SK-N-SH (cell line): ENCODE measurements at regions not wholly inside any gene's neighbourhood (a gene's known extent, or its start where the extent isn't known, plus 50 kb on each side); places are given as distances from the start of the nearest gene placed in this dataset.

ENCODE experiments used
- CTCF ChIA-PET: fragments of 300-600, 350-600 bp; formaldehyde crosslinking; extraction: SDS; loops from one replicate; lab custom pipeline; 2021; lab: Yijun Ruan, JAX
- POLR2A ChIA-PET: fragments of 350-600 bp; sonication (Branson Sonifier 250); formaldehyde crosslinking; extraction: SDS; loops from one replicate; lab custom pipeline; 2020; ENCODE audit warnings: antibody characterized with exemption, inconsistent platforms; lab: Yijun Ruan, JAX
- DNase-seq: peaks from one replicate; pipeline ENCODE4 v3.0.0; 2012
- H2AFZ ChIP-seq: fragments of 200-600 bp; sonication (generic); 2 replicates; pipeline ENCODE4 v1.8.1; 2016; ENCODE audit warnings: antibody characterized with exemption, mild to moderate bottlenecking, low read depth
- H3F3A ChIP-seq: fragments of 200-600 bp; sonication (generic); replicated peaks from 2 replicates; pipeline ENCODE3; 2016; ENCODE audit warnings: antibody characterized with exemption, mild to moderate bottlenecking; ENCODE audit not compliant: insufficient read depth
- H3K27ac ChIP-seq, 2 experiments: fragments of 200-500 bp in 1 of 2; fragments of 200-600 bp in 1 of 2; sonication (Bioruptor generic) in 1 of 2; sonication (generic), shearing (Covaris generic) in 1 of 2; 2 replicates each; pipeline versions ENCODE4 v1.5.1 to v1.6.1; 2014 to 2016; ENCODE audit warnings: low read depth in 2 of 2, inconsistent platforms in 1 of 2, low read length in 1 of 2, mild to moderate bottlenecking in 1 of 2, mixed read lengths in 1 of 2
- H3K27me3 ChIP-seq: fragments of 200-600 bp; sonication (generic), shearing (Covaris generic); 2 replicates; pipeline ENCODE4 v1.6.1; 2016; ENCODE audit warnings: mixed run types; ENCODE audit not compliant: insufficient read depth
- H3K36me3 ChIP-seq, 2 experiments: fragments of 200-500 bp in 1 of 2; fragments of 200-600 bp in 1 of 2; sonication (Bioruptor generic) in 1 of 2; sonication (generic) in 1 of 2; replicated peaks in 1 of 2; 2 replicates each; pipeline versions ENCODE3 to v1.5.1; 2014 to 2016; ENCODE audit warnings: low read length in 1 of 2, mild to moderate bottlenecking in 1 of 2; ENCODE audit not compliant: insufficient read depth in 2 of 2, control insufficient read depth in 1 of 2
- H3K4me1 ChIP-seq, 2 experiments: fragments of 200-500 bp in 1 of 2; fragments of 200-600 bp in 1 of 2; sonication (Bioruptor generic) in 1 of 2; sonication (generic), shearing (Covaris generic) in 1 of 2; 2 replicates each; pipeline versions ENCODE4 v1.5.1 to v1.6.1; 2014 to 2016; ENCODE audit warnings: low read depth in 1 of 2, low read length in 1 of 2, mixed run types in 1 of 2; ENCODE audit not compliant: insufficient read depth in 2 of 2, control insufficient read depth in 1 of 2
- H3K4me2 ChIP-seq: fragments of 200-600 bp; sonication (generic), shearing (Covaris generic); 2 replicates; pipeline ENCODE4 v1.6.1; 2017; ENCODE audit warnings: mixed run types
- H3K4me3 ChIP-seq, 2 experiments: fragments of 200-500 bp in 1 of 2; fragments of 200-600 bp in 1 of 2; sonication (Bioruptor generic) in 1 of 2; sonication (generic), shearing (Covaris generic) in 1 of 2; 2 replicates each; pipeline versions ENCODE4 v1.5.1 to v1.8.1; 2014 to 2016; ENCODE audit warnings: low read depth in 2 of 2, inconsistent platforms in 1 of 2, low read length in 1 of 2, mild to moderate bottlenecking in 1 of 2, mixed read lengths in 1 of 2, moderate library complexity in 1 of 2
- H3K79me2 ChIP-seq: fragments of 200-600 bp; sonication (generic); 2 replicates; pipeline ENCODE4 v1.8.1; 2017; ENCODE audit warnings: mild to moderate bottlenecking; ENCODE audit not compliant: insufficient read depth
- H3K9ac ChIP-seq: fragments of 200-600 bp; sonication (generic); 2 replicates; pipeline ENCODE4 v1.6.1; 2017; ENCODE audit warnings: mixed run types
- H3K9me2 ChIP-seq: fragments of 200-600 bp; sonication (generic); 2 replicates; pipeline ENCODE4 v1.6.1; 2017; ENCODE audit warnings: mixed run types
- H3K9me3 ChIP-seq: fragments of 200-600 bp; sonication (generic); 2 replicates; pipeline ENCODE4 v1.6.1; 2017; ENCODE audit warnings: mixed run types, mild to moderate bottlenecking, moderate library complexity
- H4K20me1 ChIP-seq: fragments of 200-600 bp; sonication (generic); 2 replicates; pipeline ENCODE4 v1.6.1; 2017; ENCODE audit warnings: mild to moderate bottlenecking, mixed run types; ENCODE audit not compliant: insufficient read depth
- CHD2 ChIP-seq: fragments of 150-350 bp; IDR thresholded peaks from 2 replicates; pipeline ENCODE4 v1.6.1; 2018; ENCODE audit warnings: low read length; ENCODE audit not compliant: partially characterized antibody
- ELF1 ChIP-seq: IDR thresholded peaks from 2 replicates; pipeline ENCODE4 v1.4.0; 2012
- EZH2phosphoT487 ChIP-seq: fragments of 200-600 bp; sonication (generic); IDR thresholded peaks from 2 replicates; pipeline ENCODE4 v1.6.1; 2017; ENCODE audit warnings: low read depth, mixed run types, mild to moderate bottlenecking, antibody characterized with exemption, moderate library complexity, borderline replicate concordance
- FOSL2 ChIP-seq: IDR thresholded peaks from 2 replicates; pipeline ENCODE4 v1.4.0; 2012; ENCODE audit warnings: low read depth, mild to moderate bottlenecking, moderate library complexity, borderline replicate concordance
- GATA2 ChIP-seq: sonication (generic); formaldehyde crosslinking; IDR thresholded peaks from 2 replicates; pipeline ENCODE4 v1.5.0; 2020; ENCODE audit warnings: mild to moderate bottlenecking, missing genetic modification reagents
- JUND ChIP-seq: IDR thresholded peaks from 2 replicates; pipeline ENCODE4 v1.4.0; 2012
- MAX ChIP-seq: IDR thresholded peaks from 2 replicates; pipeline ENCODE4 v1.4.0; 2012; ENCODE audit warnings: low read depth
- MXI1 ChIP-seq: IDR thresholded peaks from 2 replicates; pipeline ENCODE4 v1.6.1; 2012; ENCODE audit warnings: mild to moderate bottlenecking, low read depth, low read length, improper control_type of control experiment
- NFIC ChIP-seq: IDR thresholded peaks from 2 replicates; pipeline ENCODE4 v1.4.0; 2012; ENCODE audit warnings: borderline replicate concordance
- PBX3 ChIP-seq: IDR thresholded peaks from 2 replicates; pipeline ENCODE4; 2012
- POLR2AphosphoS5 ChIP-seq: IDR thresholded peaks from 2 replicates; pipeline ENCODE4 v1.6.1; 2012; ENCODE audit warnings: low read depth, low read length
- REST ChIP-seq: IDR thresholded peaks from 2 replicates; pipeline ENCODE4 v1.6.1; 2012; ENCODE audit warnings: mild to moderate bottlenecking, low read depth, low read length, moderate library complexity
- RFX5 ChIP-seq: IDR thresholded peaks from 2 replicates; pipeline ENCODE4 v1.6.1; 2012; ENCODE audit warnings: mild to moderate bottlenecking, improper control_type of control experiment, low read length
- SIN3A ChIP-seq: IDR thresholded peaks from 2 replicates; pipeline ENCODE4 v1.6.1; 2012; ENCODE audit warnings: low read depth, mild to moderate bottlenecking, low read length, moderate library complexity, borderline replicate concordance
- SMC3 ChIP-seq: IDR thresholded peaks from 2 replicates; pipeline ENCODE4 v1.6.1; 2012; ENCODE audit warnings: low read depth, low read length, improper control_type of control experiment
- TAF1 ChIP-seq: IDR thresholded peaks from 2 replicates; pipeline ENCODE4 v1.6.1; 2012; ENCODE audit warnings: low read depth, mild to moderate bottlenecking, low read length, moderate library complexity, borderline replicate concordance
- TEAD4 ChIP-seq: IDR thresholded peaks from 2 replicates; pipeline ENCODE4 v1.4.0; 2012; ENCODE audit warnings: mild to moderate bottlenecking, borderline replicate concordance; ENCODE audit not compliant: insufficient read depth
- YY1 ChIP-seq: IDR thresholded peaks from 2 replicates; pipeline ENCODE4 v1.4.0; 2012; ENCODE audit warnings: low read depth, mild to moderate bottlenecking
- ZBTB33 ChIP-seq: IDR thresholded peaks from 2 replicates; pipeline ENCODE4 v1.4.0; 2012; ENCODE audit warnings: low read depth, borderline replicate concordance
- WGBS: methylation state at CpG from one replicate; pipeline ENCODE4 v1.1.6; 2017; ENCODE audit warnings: low lambda C conversion rate; 5-methylcytosine and 5-hydroxymethylcytosine counted together
- TF ChIP-seq, protein P1 (sequence below): fragments of 200-600 bp; sonication (generic); IDR thresholded peaks from 2 replicates; pipeline ENCODE4 v1.6.1; 2017; ENCODE audit warnings: antibody characterized with exemption, mild to moderate bottlenecking, moderate library complexity

GRCh38 chr15:31172606-31173005, 71.1 kb upstream of the TRPM1 start:
- no peak overlapping the region for H2AFZ ChIP-seq
- H3K4me2 ChIP-seq = no peak overlapping the region
- no peaks in the 10 kb centered on the region for H3K9me2 ChIP-seq
- H3F3A ChIP-seq = no peaks in the 10 kb centered on the region
- H3K79me2 ChIP-seq = no peaks in the 10 kb centered on the region
- no peaks in the 10 kb centered on the region; a peak in 1 of 4 replicates for H3K4me1 ChIP-seq
- H3K9ac ChIP-seq = no peak overlapping the region
- DNase-seq = no peak
- no peaks in the 10 kb centered on the region for H3K27me3 ChIP-seq
- TF ChIP-seq ZBTB33 = no peak
- TF ChIP-seq TAF1 = no peak
- TF ChIP-seq MAX = no peak
- TF ChIP-seq YY1 = no peak
- no peak for TF ChIP-seq RFX5
- no peak for TF ChIP-seq POLR2AphosphoS5
- no peak for TF ChIP-seq SMC3
- TF ChIP-seq SIN3A = no peak
- no peak for TF ChIP-seq JUND
- TF ChIP-seq FOSL2 = no peak
- TF ChIP-seq EZH2phosphoT487 = no peak
- no peak for TF ChIP-seq NFIC
- ChIA-PET CTCF (interaction anchor here (1.0 to 1.6 kb wide), 2 partner anchors 33 to 317 kb away, joined by 3 to 5 read pairs; no protein-coding TSS in a partner anchor), POLR2A (no interaction called here)
- H3K4me3 ChIP-seq = no peak overlapping the region
- H4K20me1 ChIP-seq = no peaks in the 10 kb centered on the region
- no peak overlapping the region for H3K27ac ChIP-seq
- WGBS = 50% methylated on average over 4 of the region's 6 CpGs
- no peaks in the 10 kb centered on the region for H3K36me3 ChIP-seq
- H3K9me3 ChIP-seq = no peaks in the 10 kb centered on the region

DNA sequence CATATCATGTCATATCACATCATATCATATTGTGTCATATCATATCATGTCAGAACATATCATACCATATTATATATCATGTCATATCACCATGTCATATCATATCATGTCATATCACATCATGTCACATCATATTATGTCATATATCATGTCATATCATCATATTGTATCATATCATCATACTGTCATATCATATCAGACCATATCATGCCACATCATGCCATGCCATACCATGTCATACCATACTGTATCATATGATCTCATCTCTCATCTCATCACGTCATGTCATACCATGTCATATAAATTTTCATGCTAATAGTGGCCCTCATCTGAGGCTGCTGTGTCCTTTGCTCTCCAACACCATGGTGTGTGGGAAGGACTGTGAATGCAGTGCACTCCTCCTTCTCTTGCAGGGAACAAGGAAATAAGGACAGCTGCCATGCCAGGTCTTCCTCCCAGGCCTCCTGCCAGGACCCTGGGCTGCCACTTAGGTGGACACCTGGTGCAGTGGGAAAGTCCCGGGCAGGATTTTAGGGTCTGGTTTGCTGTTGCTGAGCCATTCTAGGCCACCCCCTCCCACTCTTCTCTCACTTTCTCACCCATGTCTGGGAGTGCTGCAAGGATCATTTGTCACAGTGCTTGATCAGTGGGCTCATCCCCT, 72.4 kb upstream of the TRPM1 start:
- no peaks in the 10 kb centered on the region for H3K9me2 ChIP-seq
- DNase-seq = no peak
- H4K20me1 ChIP-seq = no peaks in the 10 kb centered on the region
- H3K9me3 ChIP-seq = no peaks in the 10 kb centered on the region
- no peaks in the 10 kb centered on the region for H3K36me3 ChIP-seq
- ChIA-PET POLR2A (no interaction called here), CTCF (no interaction called here)
- no peaks in the 10 kb centered on the region for H3F3A ChIP-seq
- H3K27me3 ChIP-seq = no peaks in the 10 kb centered on the region
- H2AFZ ChIP-seq = no peak overlapping the region
- 49% methylated on average over 2 of the region's 2 CpGs for WGBS
- H3K4me2 ChIP-seq = no peak overlapping the region
- H3K4me1 ChIP-seq = no peaks in the 10 kb centered on the region
- H3K9ac ChIP-seq = no peak overlapping the region
- no peak overlapping the region for H3K27ac ChIP-seq
- H3K4me3 ChIP-seq = no peak overlapping the region
- H3K79me2 ChIP-seq = no peaks in the 10 kb centered on the region
- TF ChIP-seq PBX3 (no peak), REST (no peak), TEAD4 (no peak), GATA2 (CRISPR knock-in tag) (no peak), CHD2 (no peak), ELF1 (no peak), SIN3A (no peak), TAF1 (no peak), MXI1 (no peak)
- TF ChIP-seq, protein P1, sequence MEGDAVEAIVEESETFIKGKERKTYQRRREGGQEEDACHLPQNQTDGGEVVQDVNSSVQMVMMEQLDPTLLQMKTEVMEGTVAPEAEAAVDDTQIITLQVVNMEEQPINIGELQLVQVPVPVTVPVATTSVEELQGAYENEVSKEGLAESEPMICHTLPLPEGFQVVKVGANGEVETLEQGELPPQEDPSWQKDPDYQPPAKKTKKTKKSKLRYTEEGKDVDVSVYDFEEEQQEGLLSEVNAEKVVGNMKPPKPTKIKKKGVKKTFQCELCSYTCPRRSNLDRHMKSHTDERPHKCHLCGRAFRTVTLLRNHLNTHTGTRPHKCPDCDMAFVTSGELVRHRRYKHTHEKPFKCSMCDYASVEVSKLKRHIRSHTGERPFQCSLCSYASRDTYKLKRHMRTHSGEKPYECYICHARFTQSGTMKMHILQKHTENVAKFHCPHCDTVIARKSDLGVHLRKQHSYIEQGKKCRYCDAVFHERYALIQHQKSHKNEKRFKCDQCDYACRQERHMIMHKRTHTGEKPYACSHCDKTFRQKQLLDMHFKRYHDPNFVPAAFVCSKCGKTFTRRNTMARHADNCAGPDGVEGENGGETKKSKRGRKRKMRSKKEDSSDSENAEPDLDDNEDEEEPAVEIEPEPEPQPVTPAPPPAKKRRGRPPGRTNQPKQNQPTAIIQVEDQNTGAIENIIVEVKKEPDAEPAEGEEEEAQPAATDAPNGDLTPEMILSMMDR = no peak
- TF ChIP-seq, all 33 proteins: peak for 0
